HG03280 (cell line): ENCODE measurements at regions not wholly inside any gene's neighbourhood (a gene's known extent, or its start where the extent isn't known, plus 50 kb on each side); places are given as distances from the start of the nearest gene placed in this dataset.

Experiments
- ATAC-seq: cut with Tn5 transposase; IDR thresholded peaks from one replicate; pipeline ENCODE4 v1.9.1; 2021; ENCODE audit warnings: mild to moderate bottlenecking, moderate library complexity; ENCODE audit not compliant: unreplicated experiment

DNA sequence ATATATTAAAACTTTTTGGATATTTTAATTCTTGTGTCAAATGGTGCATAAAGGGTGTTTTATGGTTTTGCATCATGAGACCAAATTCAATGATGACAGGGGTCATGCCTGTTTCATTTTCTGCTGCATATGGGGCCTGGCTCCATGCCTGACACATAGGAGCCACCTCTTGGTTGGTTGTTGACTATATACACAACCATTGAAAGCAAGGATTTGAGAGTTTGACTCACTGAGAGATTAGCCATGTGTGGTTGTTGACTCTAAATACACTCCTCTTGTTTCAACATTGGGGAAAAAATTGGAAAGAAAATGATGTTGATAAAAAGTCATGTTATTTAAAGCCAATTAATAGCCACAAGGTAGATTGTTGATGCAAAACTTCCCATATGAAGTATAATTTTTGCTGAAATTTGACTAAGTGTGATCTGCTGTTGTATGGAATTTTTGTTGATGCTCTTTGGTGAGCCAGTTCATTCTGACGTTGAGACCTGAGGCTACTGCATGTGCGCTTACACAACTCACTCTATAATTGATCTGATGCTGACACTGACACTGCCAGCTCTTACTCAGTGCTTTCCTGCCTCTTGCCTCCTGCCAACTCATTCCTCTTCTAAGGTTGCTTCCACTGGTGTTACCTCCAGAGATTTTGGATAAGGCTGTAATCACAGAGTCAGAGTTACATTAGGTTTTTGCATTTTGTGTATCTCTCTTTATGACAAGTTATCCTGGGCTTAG, 446.2 kb upstream of the SLC14A2 start:
- ATAC-seq: no peak

GRCh38 chr18:45169610-45170009, 445.7 kb upstream of the SLC14A2 start:
- ATAC-seq: no peak

GRCh38 chr18:45171679-45172191, 443.5 kb upstream of the SLC14A2 start:
- ATAC-seq: no peak

- ATAC-seq: no peak
Observed at GRCh38 chr18:45173327-45173726, 441.9 kb upstream of the SLC14A2 start.

- ATAC-seq: no peak
Observed at GRCh38 chr18:45173799-45174519, 441.3 kb upstream of the SLC14A2 start.

DNA sequence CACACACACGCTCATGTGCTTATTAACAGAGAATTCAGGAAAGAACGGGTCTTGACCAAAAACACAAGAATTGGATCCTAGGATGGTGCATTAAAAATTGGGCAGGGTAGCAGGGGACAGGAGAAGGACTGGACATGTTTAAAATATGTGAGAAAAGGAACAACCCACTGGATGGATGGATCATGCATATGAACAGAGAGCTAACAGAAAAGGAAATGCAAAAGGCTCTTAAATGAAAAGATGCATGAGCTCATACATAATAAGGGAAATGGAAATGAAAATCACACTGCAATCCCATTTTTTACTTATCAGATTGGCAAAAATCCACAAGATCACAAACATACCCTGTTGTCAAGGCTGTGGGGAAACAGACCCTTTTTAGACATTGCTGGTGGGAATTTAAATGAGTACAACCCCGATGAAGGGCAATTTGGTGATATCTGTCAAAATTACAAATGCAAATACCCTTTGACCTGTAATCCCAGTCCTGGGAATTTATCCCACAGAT, 440.6 kb upstream of the SLC14A2 start:
- no peak for ATAC-seq

DNA sequence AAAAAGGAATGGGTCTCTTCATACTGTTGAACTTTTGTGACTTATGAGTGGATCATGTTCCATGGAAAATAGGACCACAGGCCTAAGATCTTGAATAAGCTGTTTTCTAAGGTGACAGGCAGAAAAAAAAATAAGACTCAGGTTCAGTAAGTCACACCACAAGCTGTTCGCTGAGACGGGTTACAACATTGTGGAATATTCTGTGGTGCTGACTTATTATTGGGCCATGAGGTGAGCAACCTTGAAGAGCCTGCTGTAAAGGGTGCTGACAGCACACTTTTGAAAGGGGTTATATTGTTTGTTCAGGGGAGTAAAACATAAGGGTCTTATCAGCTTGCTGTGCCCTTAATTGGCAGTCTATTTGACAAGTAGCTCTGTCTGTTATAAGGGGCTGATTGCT, 439.8 kb upstream of the SLC14A2 start:
- no peak for ATAC-seq

GRCh38 chr18:45186832-45187231, 428.4 kb upstream of the SLC14A2 start:
- ATAC-seq: no peak

DNA sequence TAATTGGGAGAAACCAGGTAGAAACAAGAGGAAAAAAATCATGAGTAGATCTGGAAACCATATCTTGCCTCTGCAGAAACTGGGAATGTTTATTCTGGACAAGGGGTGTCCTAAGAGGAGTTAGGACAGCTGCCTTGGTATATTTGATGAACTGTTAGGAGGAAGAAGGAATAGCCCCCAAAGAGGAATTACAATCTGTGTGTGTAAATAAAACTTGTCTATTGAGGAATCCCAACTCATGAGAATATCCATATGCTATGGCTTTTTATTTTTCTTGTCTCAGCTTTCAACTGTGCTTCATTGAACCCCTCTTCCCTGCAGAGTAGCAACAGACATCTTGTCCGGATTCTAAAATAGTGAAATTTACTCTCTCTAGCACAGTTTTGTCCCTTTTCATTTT, 423.5 kb upstream of the SLC14A2 start:
- no peak for ATAC-seq

DNA sequence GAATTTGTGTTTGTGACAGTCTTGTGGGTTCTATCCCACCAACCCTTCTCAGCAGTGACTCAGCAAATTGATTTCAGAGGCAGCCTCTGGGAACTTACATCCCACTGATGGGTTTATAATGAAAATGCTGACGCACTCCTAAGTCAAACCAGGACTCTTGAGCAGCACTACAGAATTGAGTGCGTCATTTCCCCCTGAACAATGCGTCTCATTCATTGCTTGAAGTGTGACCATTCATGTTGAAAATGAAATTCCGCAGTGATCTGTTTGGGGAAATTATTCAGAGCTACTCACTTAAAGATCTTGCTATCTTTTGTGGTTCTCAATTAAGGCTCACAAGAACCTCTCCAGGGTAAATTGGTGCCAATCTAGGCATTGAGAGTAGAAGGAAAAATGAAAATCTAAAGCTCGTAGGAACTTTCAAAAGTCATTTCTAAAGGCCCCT, 417.7 kb upstream of the SLC14A2 start:
- peak; percentile 98 for ATAC-seq

- ATAC-seq: no peak
Observed at GRCh38 chr18:45198526-45198925, 416.8 kb upstream of the SLC14A2 start.

GRCh38 chr18:45201029-45201428, 414.2 kb upstream of the SLC14A2 start:
- ATAC-seq: no peak

DNA sequence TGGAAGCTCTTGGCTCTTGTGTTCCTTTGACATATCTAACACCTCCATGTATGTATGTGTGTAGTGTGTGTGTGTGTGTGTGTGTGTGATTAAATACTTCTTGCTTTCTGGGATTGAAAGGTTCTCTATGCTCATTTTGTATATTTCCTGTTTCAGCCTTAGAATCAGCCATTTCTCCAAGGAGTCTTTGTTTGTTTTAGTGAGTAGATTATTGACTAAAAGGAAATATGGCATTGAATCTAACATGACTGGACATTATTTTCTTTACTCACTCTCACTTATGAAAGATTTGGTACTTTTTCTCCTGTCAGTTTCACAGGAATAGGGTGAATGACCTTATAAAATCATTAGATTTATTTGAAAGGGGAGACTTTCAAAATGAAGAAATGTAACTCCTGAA, 413.8 kb upstream of the SLC14A2 start:
- ATAC-seq: no peak

GRCh38 chr18:45202061-45202460, 413.2 kb upstream of the SLC14A2 start:
- ATAC-seq: no peak

DNA sequence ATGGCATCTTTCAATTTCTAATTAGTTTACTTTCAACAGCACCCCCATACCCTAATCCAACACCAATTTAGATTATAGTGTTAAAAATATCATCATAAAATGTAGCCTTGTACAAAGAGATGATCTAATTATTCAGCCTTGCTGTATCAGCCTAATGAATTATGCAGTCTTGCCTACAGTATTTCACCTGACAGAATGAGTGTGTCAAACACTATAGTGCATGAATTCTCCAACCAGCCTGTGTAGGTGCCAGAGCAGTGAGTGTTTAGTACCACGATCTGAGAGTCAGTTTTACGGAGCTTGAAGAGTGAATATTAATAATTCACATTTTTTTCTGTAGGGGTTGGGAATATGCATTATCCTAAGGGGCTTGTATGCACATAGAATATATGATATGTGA, 411.6 kb upstream of the SLC14A2 start:
- ATAC-seq: no peak

DNA sequence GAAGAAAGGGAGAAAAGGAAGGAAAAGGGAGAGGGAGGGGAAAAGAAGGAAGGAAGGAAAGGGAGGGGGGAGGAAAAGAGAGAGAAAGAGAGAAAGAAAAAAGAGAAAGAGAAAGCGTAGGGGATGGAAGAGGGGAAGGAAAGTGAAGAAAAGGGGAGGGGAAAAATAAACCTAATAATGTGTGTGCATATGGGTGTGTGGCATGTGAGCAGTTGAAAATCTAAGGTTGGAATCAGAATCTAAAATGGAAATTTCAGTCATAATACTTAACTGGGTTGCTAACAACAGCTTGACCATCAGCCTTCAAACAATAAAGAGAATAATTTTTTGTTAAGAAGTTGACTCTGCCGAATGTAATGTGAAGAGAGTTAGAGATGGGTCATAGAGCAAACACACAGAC, 407.9 kb upstream of the SLC14A2 start:
- ATAC-seq: no peak

DNA sequence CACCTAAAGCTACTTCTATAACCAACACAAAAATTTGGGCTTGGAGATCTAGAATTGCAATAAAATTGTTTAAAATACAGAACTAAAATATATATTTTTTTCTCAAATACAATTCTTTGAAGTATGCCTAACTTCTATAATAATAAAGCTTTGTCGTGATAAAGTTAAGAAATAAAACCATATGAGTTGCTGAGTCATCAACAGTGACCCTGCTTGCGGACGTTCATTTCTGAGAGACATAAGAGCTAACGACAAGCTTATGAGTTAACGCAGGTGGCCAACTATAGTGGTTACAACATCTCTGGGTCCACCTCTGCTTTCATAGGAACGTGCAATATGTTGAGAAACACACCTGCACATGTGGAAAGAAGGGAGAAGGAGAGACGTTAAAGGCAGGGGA, 407.1 kb upstream of the SLC14A2 start:
- ATAC-seq: no peak

DNA sequence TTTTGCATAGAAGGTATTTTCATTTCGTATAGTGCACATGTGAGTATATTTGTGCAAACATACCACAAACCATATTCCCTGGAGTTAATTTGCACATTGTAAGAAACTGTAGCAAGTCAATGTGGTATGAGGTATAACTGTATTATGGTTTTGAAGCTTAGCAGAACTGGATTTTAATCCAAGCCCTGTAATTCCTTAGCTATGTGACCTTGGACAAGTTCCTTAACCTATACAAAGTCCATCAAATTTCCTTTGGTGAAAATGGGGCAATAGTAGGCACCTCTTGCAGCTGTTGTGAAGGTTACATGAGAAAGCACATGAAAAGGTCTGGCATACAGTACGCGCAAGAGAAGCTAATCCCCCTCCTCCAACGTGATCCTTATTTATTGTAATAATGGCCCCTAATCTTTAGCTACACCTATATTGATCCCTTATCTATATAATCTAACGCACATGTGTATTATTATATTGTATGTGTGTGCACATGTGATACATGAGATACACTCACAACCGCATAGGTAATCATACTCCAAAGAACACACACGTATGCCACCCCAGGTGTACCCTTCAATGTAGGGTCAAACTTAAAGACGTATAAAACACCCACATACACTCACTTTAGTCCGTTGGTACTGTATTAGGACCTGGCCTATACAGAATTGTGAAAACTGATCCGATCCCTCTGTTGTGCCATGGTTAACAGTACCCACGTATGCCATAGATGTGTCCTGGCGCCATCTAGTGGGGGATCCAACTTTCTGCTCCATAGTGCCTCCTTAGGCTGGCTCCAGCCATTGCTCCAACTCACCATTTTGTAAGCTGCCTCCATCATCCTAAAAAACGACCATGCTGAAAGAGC, 402.9 kb upstream of the SLC14A2 start:
- peak; percentile 99 for ATAC-seq

DNA sequence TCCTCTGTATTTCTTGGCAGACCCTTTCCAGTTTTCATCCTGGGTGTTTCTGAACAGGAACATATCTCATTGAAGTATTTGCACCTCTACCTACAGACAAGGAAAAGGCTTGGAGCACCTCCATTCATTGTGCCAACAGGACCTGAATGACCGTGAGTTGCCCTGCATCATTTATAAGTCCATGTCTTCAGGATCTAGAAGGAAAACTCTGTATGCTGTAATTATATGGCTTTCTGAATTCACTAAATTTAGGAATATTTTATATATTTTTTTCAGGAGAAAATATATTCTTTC, 402.3 kb upstream of the SLC14A2 start:
- peak; percentile 14 for ATAC-seq

DNA sequence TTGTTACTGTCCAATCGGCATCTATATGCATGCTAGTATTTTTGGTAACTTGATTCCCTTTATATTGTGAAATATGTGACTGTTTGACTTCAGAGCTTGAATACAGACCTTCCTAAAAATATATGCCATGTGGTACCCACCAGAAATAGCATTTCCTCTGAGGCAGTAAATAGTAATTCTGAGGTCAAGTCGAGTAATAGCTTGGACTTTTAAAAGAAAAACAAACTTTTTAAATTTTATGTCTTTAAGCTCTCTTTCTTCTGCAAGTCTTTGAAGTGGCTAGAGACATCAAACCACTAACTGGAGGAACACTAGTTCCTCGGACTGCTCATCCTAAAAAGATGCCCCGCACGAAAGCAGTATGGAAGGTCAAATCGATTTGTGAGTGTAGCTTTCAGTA, 396.8 kb upstream of the SLC14A2 start:
- ATAC-seq: no peak

GRCh38 chr18:45221363-45221762, 393.9 kb upstream of the SLC14A2 start:
- no peak for ATAC-seq
